GM23338 (cell line): ENCODE measurements at regions not wholly inside any gene's neighbourhood (a gene's known extent, or its start where the extent isn't known, plus 50 kb on each side); places are given as distances from the start of the nearest gene placed in this dataset.

Experiments used
- CREB1 ChIP-seq: fragments of 250-450 bp; sonication (Bioruptor Pico); IDR thresholded peaks from 2 replicates; pipeline ENCODE4 v1.5.0; 2020; ENCODE audit warnings: low read depth, mild to moderate bottlenecking, moderate library complexity
- EZH2 ChIP-seq: fragments of 200-600 bp; sonication (generic); IDR thresholded peaks from one replicate; pipeline ENCODE4 v1.8.0; 2017; ENCODE audit warnings: antibody characterized with exemption, mild to moderate bottlenecking, low read depth; ENCODE audit not compliant: unreplicated experiment
- EZH2phosphoT487 ChIP-seq: fragments of 200-600 bp; sonication (generic); IDR thresholded peaks from one replicate; pipeline ENCODE4 v1.8.1; 2018; ENCODE audit warnings: antibody characterized with exemption; ENCODE audit not compliant: unreplicated experiment
- JUNB ChIP-seq: IDR thresholded peaks from one replicate; pipeline ENCODE4 v1.6.1; 2016; ENCODE audit warnings: antibody characterized with exemption; ENCODE audit not compliant: unreplicated experiment
- POLR2AphosphoS5 ChIP-seq: IDR thresholded peaks from 2 replicates; pipeline ENCODE4 v1.6.1; 2016; ENCODE audit warnings: antibody characterized with exemption, low read depth
- REST ChIP-seq: IDR thresholded peaks from one replicate; pipeline ENCODE4 v1.6.1; 2018; ENCODE audit warnings: antibody characterized with exemption; ENCODE audit not compliant: unreplicated experiment
- STAT1 ChIP-seq: IDR thresholded peaks from one replicate; pipeline ENCODE4 v1.6.1; 2016; ENCODE audit warnings: antibody characterized with exemption; ENCODE audit not compliant: unreplicated experiment
- TF ChIP-seq, protein P1 (sequence below), 2 experiments: fragments of 200-600 bp in 1 of 2; sonication (generic) in 1 of 2; conservative IDR thresholded peaks; 2 replicates each; pipeline versions ENCODE4 v1.5.1 to v1.6.1; 2016 to 2017; ENCODE audit warnings: antibody characterized with exemption in 2 of 2, low read depth in 2 of 2, mild to moderate bottlenecking in 2 of 2, moderate library complexity in 1 of 2

- TF ChIP-seq, protein P1, sequence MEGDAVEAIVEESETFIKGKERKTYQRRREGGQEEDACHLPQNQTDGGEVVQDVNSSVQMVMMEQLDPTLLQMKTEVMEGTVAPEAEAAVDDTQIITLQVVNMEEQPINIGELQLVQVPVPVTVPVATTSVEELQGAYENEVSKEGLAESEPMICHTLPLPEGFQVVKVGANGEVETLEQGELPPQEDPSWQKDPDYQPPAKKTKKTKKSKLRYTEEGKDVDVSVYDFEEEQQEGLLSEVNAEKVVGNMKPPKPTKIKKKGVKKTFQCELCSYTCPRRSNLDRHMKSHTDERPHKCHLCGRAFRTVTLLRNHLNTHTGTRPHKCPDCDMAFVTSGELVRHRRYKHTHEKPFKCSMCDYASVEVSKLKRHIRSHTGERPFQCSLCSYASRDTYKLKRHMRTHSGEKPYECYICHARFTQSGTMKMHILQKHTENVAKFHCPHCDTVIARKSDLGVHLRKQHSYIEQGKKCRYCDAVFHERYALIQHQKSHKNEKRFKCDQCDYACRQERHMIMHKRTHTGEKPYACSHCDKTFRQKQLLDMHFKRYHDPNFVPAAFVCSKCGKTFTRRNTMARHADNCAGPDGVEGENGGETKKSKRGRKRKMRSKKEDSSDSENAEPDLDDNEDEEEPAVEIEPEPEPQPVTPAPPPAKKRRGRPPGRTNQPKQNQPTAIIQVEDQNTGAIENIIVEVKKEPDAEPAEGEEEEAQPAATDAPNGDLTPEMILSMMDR (conservative IDR thresholded peaks at IDR 0.05; ENCODE audit: low read depth in 2 of 2): no peak
- TF ChIP-seq EZH2phosphoT487: no peak
- TF ChIP-seq JUNB: no peak
- no peak for TF ChIP-seq EZH2
- TF ChIP-seq POLR2AphosphoS5: no peak
- no peak for TF ChIP-seq STAT1
- no peak for TF ChIP-seq REST
- TF ChIP-seq CREB1 (CRISPR knock-in tag): no peak
These were observed 535.1 kb downstream of the FAT4 start for GRCh38 chr4:125849869-125850268.
